H9 (cell line): ENCODE measurements at regions not wholly inside any gene's neighbourhood (a gene's known extent, or its start where the extent isn't known, plus 50 kb on each side); places are given as distances from the start of the nearest gene placed in this dataset.

Source experiments
- DNase-seq: peaks from one replicate; pipeline ENCODE4 v3.0.0-alpha.2; 2017
- H2AFZ ChIP-seq: one replicate; pipeline ENCODE4 v1.6.1; 2013; ENCODE audit warnings: mild to moderate bottlenecking, low read length, control low read depth, moderate library complexity
- H2AK5ac ChIP-seq: 2 replicates; pipeline ENCODE4 v1.6.1; 2013; ENCODE audit warnings: low read length, control low read depth, mixed read lengths; ENCODE audit not compliant: insufficient read length
- H2BK120ac ChIP-seq: one replicate; pipeline ENCODE4 v1.6.1; 2013; ENCODE audit warnings: low read depth, mild to moderate bottlenecking, low read length, control low read depth, inconsistent platforms; ENCODE audit not compliant: poor library complexity, severe bottlenecking
- H2BK12ac ChIP-seq: 2 replicates; pipeline ENCODE4 v1.6.1; 2013; ENCODE audit warnings: low read length, control low read depth, mixed read lengths, low read depth; ENCODE audit not compliant: insufficient read length
- H2BK15ac ChIP-seq: 2 replicates; pipeline ENCODE4 v1.6.1; 2013; ENCODE audit warnings: low read depth, low read length, control low read depth
- H2BK20ac ChIP-seq: one replicate; pipeline ENCODE4 v1.6.1; 2013; ENCODE audit warnings: low read depth, mild to moderate bottlenecking, low read length, control low read depth, inconsistent platforms; ENCODE audit not compliant: poor library complexity, severe bottlenecking
- H2BK5ac ChIP-seq: 2 replicates; pipeline ENCODE4 v1.6.1; 2013; ENCODE audit warnings: low read length, control low read depth, mixed read lengths; ENCODE audit not compliant: insufficient read length
- H3K14ac ChIP-seq: 2 replicates; pipeline ENCODE4 v1.6.1; 2013; ENCODE audit warnings: low read length, control low read depth; ENCODE audit not compliant: insufficient read depth
- H3K18ac ChIP-seq: 2 replicates; pipeline ENCODE4 v1.6.1; 2013; ENCODE audit warnings: low read depth, mild to moderate bottlenecking, mixed read lengths, low read length, control low read depth; ENCODE audit not compliant: insufficient read length
- H3K23ac ChIP-seq: 2 replicates; pipeline ENCODE4 v1.6.1; 2013; ENCODE audit warnings: low read length, control low read depth, mixed read lengths, low read depth; ENCODE audit not compliant: insufficient read length
- H3K23me2 ChIP-seq: 2 replicates; pipeline ENCODE4 v1.6.1; 2013; ENCODE audit warnings: low read depth, mild to moderate bottlenecking, mixed read lengths, low read length, control low read depth; ENCODE audit not compliant: insufficient read length, poor library complexity, severe bottlenecking
- H3K27ac ChIP-seq: 2 replicates; pipeline ENCODE4 v1.5.1; 2013; ENCODE audit warnings: low read length, control low read depth, mixed read lengths, low read depth; ENCODE audit not compliant: insufficient read length
- H3K27me3 ChIP-seq: 2 replicates; pipeline ENCODE4 v1.6.1; 2013; ENCODE audit warnings: low read length, control low read depth, inconsistent platforms; ENCODE audit not compliant: insufficient read depth
- H3K4ac ChIP-seq: 2 replicates; pipeline ENCODE4 v1.6.1; 2013; ENCODE audit warnings: low read depth, mild to moderate bottlenecking, control low read depth, inconsistent platforms, low read length, moderate library complexity
- H3K4me1 ChIP-seq: 2 replicates; pipeline ENCODE4 v1.6.1; 2013; ENCODE audit warnings: low read length, control low read depth, inconsistent platforms; ENCODE audit not compliant: insufficient read depth
- H3K4me2 ChIP-seq: 2 replicates; pipeline ENCODE4 v1.6.1; 2013; ENCODE audit warnings: low read length, control low read depth, mixed read lengths; ENCODE audit not compliant: insufficient read length, insufficient read depth
- H3K56ac ChIP-seq: 2 replicates; pipeline ENCODE4 v1.6.1; 2013; ENCODE audit warnings: low read depth, mild to moderate bottlenecking, mixed read lengths, low read length, control low read depth; ENCODE audit not compliant: insufficient read length
- H3K79me1 ChIP-seq: 2 replicates; pipeline ENCODE4 v1.6.1; 2013; ENCODE audit warnings: low read depth, mild to moderate bottlenecking, moderate library complexity, low read length, control low read depth, inconsistent platforms; ENCODE audit not compliant: insufficient read depth, poor library complexity, severe bottlenecking
- H3K79me2 ChIP-seq: 2 replicates; pipeline ENCODE4 v1.6.1; 2013; ENCODE audit warnings: low read length, control low read depth, inconsistent platforms; ENCODE audit not compliant: insufficient read depth
- H3K9ac ChIP-seq: 2 replicates; pipeline ENCODE4 v1.6.1; 2013; ENCODE audit warnings: low read length, control low read depth, mixed read lengths; ENCODE audit not compliant: insufficient read length; ENCODE audit errors: extremely low read depth
- H3K9me3 ChIP-seq: one replicate; pipeline ENCODE4 v1.6.1; 2013; ENCODE audit warnings: low read depth, low read length, inconsistent platforms; ENCODE audit not compliant: control insufficient read depth
- H3T11ph ChIP-seq: one replicate; pipeline ENCODE4 v1.6.1; 2013; ENCODE audit warnings: mild to moderate bottlenecking, low read length, control low read depth, inconsistent platforms
- H4K20me1 ChIP-seq: one replicate; pipeline ENCODE4 v1.6.1; 2013; ENCODE audit not compliant: control insufficient read depth, insufficient read length, insufficient read depth
- H4K5ac ChIP-seq: 2 replicates; pipeline ENCODE4 v1.6.1; 2013; ENCODE audit warnings: low read depth, mild to moderate bottlenecking, mixed read lengths, low read length, control low read depth; ENCODE audit not compliant: insufficient read length
- H4K8ac ChIP-seq: replicated peaks from 2 replicates; pipeline ENCODE4 v1.6.1; 2013; ENCODE audit warnings: low read length, control low read depth, mixed read lengths, low read depth; ENCODE audit not compliant: insufficient read length
- H4K91ac ChIP-seq: 2 replicates; pipeline ENCODE4 v1.6.1; 2013; ENCODE audit warnings: low read depth, mild to moderate bottlenecking, moderate library complexity, mixed read lengths, low read length, control low read depth; ENCODE audit not compliant: insufficient read length
- H3K27ac Mint-ChIP-seq, 3 experiments: 2 replicates in 2 of 3; 3 replicates in 1 of 3; pipeline ENCODE4 v1.8.0; 2020 to 2021; ENCODE audit warnings: mixed read lengths in 3 of 3, mild to moderate bottlenecking in 1 of 3, moderate library complexity in 1 of 3
- H3K27me3 Mint-ChIP-seq: 2 replicates; pipeline ENCODE4 v1.8.0; 2021; ENCODE audit warnings: low read depth, mild to moderate bottlenecking, moderate library complexity, mixed read lengths
- H3K36me3 Mint-ChIP-seq, 3 experiments: 2 replicates in 2 of 3; 3 replicates in 1 of 3; pipeline ENCODE4 v1.8.0; 2020 to 2021; ENCODE audit warnings: low read depth in 3 of 3, mixed read lengths in 3 of 3; ENCODE audit not compliant: insufficient read depth in 1 of 3
- H3K4me1 Mint-ChIP-seq, 2 experiments: 2 replicates each; pipeline ENCODE4 v1.8.0; 2020; ENCODE audit warnings: mixed read lengths in 2 of 2
- H3K4me3 Mint-ChIP-seq, 2 experiments: 2 replicates in 1 of 2; 3 replicates in 1 of 2; pipeline ENCODE4 v1.8.0; 2020 to 2021; ENCODE audit warnings: mild to moderate bottlenecking in 2 of 2, mixed read lengths in 2 of 2, moderate library complexity in 1 of 2
- H3K9me3 Mint-ChIP-seq, 2 experiments: 2 replicates in 1 of 2; 3 replicates in 1 of 2; pipeline ENCODE4 v1.8.0; 2020; ENCODE audit warnings: mild to moderate bottlenecking in 2 of 2, mixed read lengths in 2 of 2, moderate library complexity in 1 of 2
- WGBS: extraction: QIAGEN DNeasy Blood & Tissue Kit; methylation state at CpG from one replicate; pipeline ENCODE4 v1.1.7; 2013; ENCODE audit warnings: missing lambda C conversion rate, low lambda C conversion rate, mixed read lengths; ENCODE audit not compliant: insufficient read length; ENCODE audit errors: extremely low coverage; 5-methylcytosine and 5-hydroxymethylcytosine counted together
- TF ChIP-seq, protein P1 (sequence below): fragments of 200-600 bp; sonication (generic); conservative IDR thresholded peaks from 3 replicates; pipeline ENCODE4 v1.8.0; 2021; ENCODE audit warnings: antibody characterized with exemption, mild to moderate bottlenecking

DNA sequence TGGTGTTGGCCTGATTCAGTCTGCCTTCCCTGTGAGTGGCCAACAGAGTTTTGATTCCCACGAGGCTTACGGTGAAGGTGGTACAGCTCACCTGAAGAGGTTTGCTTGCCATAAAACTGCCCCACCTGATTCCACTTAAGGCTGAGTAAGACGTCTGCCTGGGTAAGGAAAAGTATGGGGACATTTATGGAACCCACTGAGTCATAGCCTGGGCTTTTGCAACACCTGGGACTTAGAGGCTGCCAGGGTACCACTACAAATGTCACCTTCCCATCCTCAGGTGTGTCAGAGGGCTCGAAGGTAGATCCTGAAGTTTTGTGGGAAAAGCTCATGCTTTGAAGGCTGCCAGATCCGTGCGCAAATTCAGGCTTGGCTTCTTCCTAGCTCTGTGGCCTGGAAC, 56.9 kb upstream of the SLCO2A1 start:
- H4K5ac ChIP-seq, result no peak overlapping the region
- no peak overlapping the region for H3K27ac Mint-ChIP-seq
- H4K20me1 ChIP-seq, result no peaks in the 10 kb centered on the region
- DNase-seq, result no peak
- no CpG with 5 or more reads among the region's 6 CpGs for WGBS
- H3K4me1 Mint-ChIP-seq, result no peaks in the 10 kb centered on the region
- H3K4me3 Mint-ChIP-seq, result no peak overlapping the region
- no peaks in the 10 kb centered on the region; a peak in 1 of 7 replicates for H3K36me3 Mint-ChIP-seq
- TF ChIP-seq, protein P1, sequence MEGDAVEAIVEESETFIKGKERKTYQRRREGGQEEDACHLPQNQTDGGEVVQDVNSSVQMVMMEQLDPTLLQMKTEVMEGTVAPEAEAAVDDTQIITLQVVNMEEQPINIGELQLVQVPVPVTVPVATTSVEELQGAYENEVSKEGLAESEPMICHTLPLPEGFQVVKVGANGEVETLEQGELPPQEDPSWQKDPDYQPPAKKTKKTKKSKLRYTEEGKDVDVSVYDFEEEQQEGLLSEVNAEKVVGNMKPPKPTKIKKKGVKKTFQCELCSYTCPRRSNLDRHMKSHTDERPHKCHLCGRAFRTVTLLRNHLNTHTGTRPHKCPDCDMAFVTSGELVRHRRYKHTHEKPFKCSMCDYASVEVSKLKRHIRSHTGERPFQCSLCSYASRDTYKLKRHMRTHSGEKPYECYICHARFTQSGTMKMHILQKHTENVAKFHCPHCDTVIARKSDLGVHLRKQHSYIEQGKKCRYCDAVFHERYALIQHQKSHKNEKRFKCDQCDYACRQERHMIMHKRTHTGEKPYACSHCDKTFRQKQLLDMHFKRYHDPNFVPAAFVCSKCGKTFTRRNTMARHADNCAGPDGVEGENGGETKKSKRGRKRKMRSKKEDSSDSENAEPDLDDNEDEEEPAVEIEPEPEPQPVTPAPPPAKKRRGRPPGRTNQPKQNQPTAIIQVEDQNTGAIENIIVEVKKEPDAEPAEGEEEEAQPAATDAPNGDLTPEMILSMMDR, result no peak
- H4K91ac ChIP-seq, result no peak overlapping the region
- no peaks in the 10 kb centered on the region for H3K23me2 ChIP-seq
- no peak overlapping the region for H3K14ac ChIP-seq
- H3K27me3 Mint-ChIP-seq, result no peaks in the 10 kb centered on the region
- no peak overlapping the region for H2BK15ac ChIP-seq
- no peaks in the 10 kb centered on the region for H3K27me3 ChIP-seq
- no peak overlapping the region for H3K9ac ChIP-seq
- H3T11ph ChIP-seq, result no peak overlapping the region
- H2BK20ac ChIP-seq, result no peak overlapping the region
- H3K9me3 ChIP-seq, result no peaks in the 10 kb centered on the region
- H3K18ac ChIP-seq, result no peak overlapping the region
- no peak overlapping the region for H2BK5ac ChIP-seq
- no peak overlapping the region for H2BK120ac ChIP-seq
- H3K4ac ChIP-seq, result no peak overlapping the region
- no peaks in the 10 kb centered on the region for H3K79me1 ChIP-seq
- no peaks in the 10 kb centered on the region for H3K79me2 ChIP-seq
- no peak overlapping the region for H3K23ac ChIP-seq
- no peak overlapping the region for H2BK12ac ChIP-seq
- no peak overlapping the region for H2AK5ac ChIP-seq
- no peak overlapping the region for H3K4me2 ChIP-seq
- H3K4me1 ChIP-seq, result no peaks in the 10 kb centered on the region
- H3K56ac ChIP-seq, result no peak overlapping the region
- peaks cover 7% of the 10 kb centered on the region in 2 experiments; a peak in 3 of 5 replicates for H3K9me3 Mint-ChIP-seq
- H3K27ac ChIP-seq, result no peak overlapping the region
- no peak overlapping the region for H2AFZ ChIP-seq
- H4K8ac ChIP-seq, result no peak overlapping the region
